SK-N-MC (cell line): ENCODE measurements at regions not wholly inside any gene's neighbourhood (a gene's known extent, or its start where the extent isn't known, plus 50 kb on each side); places are given as distances from the start of the nearest gene placed in this dataset.

Experiments
- EZH2 ChIP-seq: fragments of 200-600 bp; sonication (generic); IDR thresholded peaks from one replicate; pipeline ENCODE4 v1.6.1; 2017; ENCODE audit warnings: antibody characterized with exemption
- POLR2AphosphoS5 ChIP-seq: IDR thresholded peaks from 2 replicates; pipeline ENCODE4 v1.6.1; 2012; ENCODE audit warnings: mild to moderate bottlenecking, low read depth, low read length, borderline replicate concordance

GRCh38 chr12:68428211-68428610 lies 96.0 kb upstream of the MDM1 start:
- no peak for TF ChIP-seq POLR2AphosphoS5
- no peak for TF ChIP-seq EZH2
